Mesothelial cell of epicardium (in vitro differentiated cells): ENCODE measurements at regions not wholly inside any gene's neighbourhood (a gene's known extent, or its start where the extent isn't known, plus 50 kb on each side); places are given as distances from the start of the nearest gene placed in this dataset.

Experiments used
- DNase-seq, 2 experiments: peaks; one replicate each; pipeline ENCODE4 v3.0.0; 2021; ENCODE audit warnings: low spot score in 2 of 2; ENCODE audit not compliant: unreplicated experiment in 2 of 2
- H3K27ac Mint-ChIP-seq: 2 replicates; pipeline ENCODE4 v1.8.0; 2021; ENCODE audit warnings: mixed read lengths
- H3K27me3 Mint-ChIP-seq: 2 replicates; pipeline ENCODE4 v1.8.0; 2021; ENCODE audit warnings: low read depth, mixed read lengths
- H3K36me3 Mint-ChIP-seq: 2 replicates; pipeline ENCODE4 v1.8.0; 2021; ENCODE audit warnings: mixed read lengths
- H3K4me1 Mint-ChIP-seq: 2 replicates; pipeline ENCODE4 v1.8.0; 2021; ENCODE audit warnings: mixed read lengths
- H3K4me3 Mint-ChIP-seq: 2 replicates; pipeline ENCODE4 v1.8.0; 2021; ENCODE audit warnings: mild to moderate bottlenecking, moderate library complexity, mixed read lengths
- H3K9me3 Mint-ChIP-seq: 2 replicates; pipeline ENCODE4 v1.8.0; 2021; ENCODE audit warnings: mixed read lengths
- CTCF ChIP-seq: fragments of 200-600 bp; sonication (generic); IDR thresholded peaks from one replicate; pipeline ENCODE4 v1.5.0; 2021; ENCODE audit warnings: antibody characterized with exemption; ENCODE audit not compliant: unreplicated experiment

- Mint-ChIP-seq H3K4me1 (no peaks in the 10 kb centered on the region), H3K4me3 (no peak overlapping the region), H3K9me3 (peaks cover 43% of the 10 kb centered on the region), H3K27me3 (no peaks in the 10 kb centered on the region), H3K36me3 (peaks cover 8% of the 10 kb centered on the region), H3K27ac (no peak overlapping the region)
- no peak for TF ChIP-seq CTCF
- no peak for DNase-seq
Observed at GRCh38 chr4:35952751-35953150, 291.6 kb downstream of the ARAP2 start.

- H3K9me3 Mint-ChIP-seq = peaks cover 19% of the 10 kb centered on the region
- H3K27ac Mint-ChIP-seq = no peak overlapping the region
Observed at GRCh38 chr4:35963383-35963782, 280.9 kb downstream of the ARAP2 start.

GRCh38 chr4:35963974-35964515, 280.3 kb downstream of the ARAP2 start:
- Mint-ChIP-seq H3K36me3 (no peaks in the 10 kb centered on the region), H3K27ac (peak overlapping the region; percentile 58), H3K4me1 (peaks cover 10% of the 10 kb centered on the region), H3K9me3 (peaks cover 19% of the 10 kb centered on the region), H3K4me3 (no peak overlapping the region), H3K27me3 (no peaks in the 10 kb centered on the region)
- no peak for DNase-seq
- TF ChIP-seq CTCF = no peak

More at GRCh38 chr4:35963383-35963782, 280.9 kb downstream of the ARAP2 start:
- TF ChIP-seq CTCF = no peak
- no peak overlapping the region for H3K4me3 Mint-ChIP-seq
- no peaks in the 10 kb centered on the region for H3K36me3 Mint-ChIP-seq
- H3K4me1 Mint-ChIP-seq = peaks cover 10% of the 10 kb centered on the region
- no peak for DNase-seq
- H3K27me3 Mint-ChIP-seq = no peaks in the 10 kb centered on the region

- H3K9me3 Mint-ChIP-seq = peaks cover 19% of the 10 kb centered on the region
- H3K27me3 Mint-ChIP-seq = no peaks in the 10 kb centered on the region
- H3K36me3 Mint-ChIP-seq = no peaks in the 10 kb centered on the region
Observed at GRCh38 chr4:35965300-35965699, 279.0 kb downstream of the ARAP2 start.

GRCh38 chr4:35966566-35966965, 277.7 kb downstream of the ARAP2 start:
- DNase-seq = no peak
- Mint-ChIP-seq H3K27me3 (no peaks in the 10 kb centered on the region), H3K4me1 (peaks cover 10% of the 10 kb centered on the region), H3K4me3 (no peak overlapping the region), H3K27ac (no peak overlapping the region), H3K9me3 (peaks cover 14% of the 10 kb centered on the region), H3K36me3 (no peaks in the 10 kb centered on the region)
- TF ChIP-seq CTCF = no peak

More at GRCh38 chr4:35965300-35965699, 279.0 kb downstream of the ARAP2 start:
- Mint-ChIP-seq H3K4me3 (no peak overlapping the region), H3K4me1 (peaks cover 10% of the 10 kb centered on the region), H3K27ac (no peak overlapping the region)
- no peak for TF ChIP-seq CTCF
- DNase-seq = no peak
